ENCODE measurements at regions not wholly inside any gene's neighbourhood (a gene's known extent, or its start where the extent isn't known, plus 50 kb on each side); places are given as distances from the start of the nearest gene placed in this dataset.

DNA sequence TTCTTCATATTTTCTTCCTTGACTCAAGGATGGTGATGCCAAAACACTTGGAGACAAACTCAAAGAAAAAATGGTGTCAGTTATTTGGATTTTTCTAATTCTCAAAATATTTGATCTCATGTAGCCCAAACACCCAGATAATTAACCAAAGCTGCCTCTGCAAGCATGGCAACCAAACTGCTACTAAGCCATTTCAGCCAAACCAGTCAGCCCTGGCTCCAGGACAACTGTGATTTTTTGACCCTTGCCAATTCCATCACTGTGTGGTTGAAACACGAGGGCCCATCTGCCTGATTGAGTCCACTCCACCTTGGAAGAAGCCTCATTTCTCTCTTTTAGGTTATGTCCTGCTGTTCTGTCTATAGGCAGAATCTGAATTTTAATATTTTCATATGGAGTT is 277.4 kb downstream of the BLID start:
- H3K36me3 ChIP-seq = no peaks in the 10 kb centered on the region
- H3K4me1 ChIP-seq = no peaks in the 10 kb centered on the region
- TF ChIP-seq, protein P1, sequence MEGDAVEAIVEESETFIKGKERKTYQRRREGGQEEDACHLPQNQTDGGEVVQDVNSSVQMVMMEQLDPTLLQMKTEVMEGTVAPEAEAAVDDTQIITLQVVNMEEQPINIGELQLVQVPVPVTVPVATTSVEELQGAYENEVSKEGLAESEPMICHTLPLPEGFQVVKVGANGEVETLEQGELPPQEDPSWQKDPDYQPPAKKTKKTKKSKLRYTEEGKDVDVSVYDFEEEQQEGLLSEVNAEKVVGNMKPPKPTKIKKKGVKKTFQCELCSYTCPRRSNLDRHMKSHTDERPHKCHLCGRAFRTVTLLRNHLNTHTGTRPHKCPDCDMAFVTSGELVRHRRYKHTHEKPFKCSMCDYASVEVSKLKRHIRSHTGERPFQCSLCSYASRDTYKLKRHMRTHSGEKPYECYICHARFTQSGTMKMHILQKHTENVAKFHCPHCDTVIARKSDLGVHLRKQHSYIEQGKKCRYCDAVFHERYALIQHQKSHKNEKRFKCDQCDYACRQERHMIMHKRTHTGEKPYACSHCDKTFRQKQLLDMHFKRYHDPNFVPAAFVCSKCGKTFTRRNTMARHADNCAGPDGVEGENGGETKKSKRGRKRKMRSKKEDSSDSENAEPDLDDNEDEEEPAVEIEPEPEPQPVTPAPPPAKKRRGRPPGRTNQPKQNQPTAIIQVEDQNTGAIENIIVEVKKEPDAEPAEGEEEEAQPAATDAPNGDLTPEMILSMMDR (IDR thresholded peaks at IDR 0.05; ENCODE audit: low read depth, low read length) = no peak
- DNase-seq = no peak
- peaks cover 3% of the 10 kb centered on the region; the same call in 1 of the 2 replicates for H3K9me3 ChIP-seq
- H3K4me3 ChIP-seq (ENCODE audit: low read depth, low read length) = no peak overlapping the region
- H3K27me3 ChIP-seq = no peaks in the 10 kb centered on the region

DNA sequence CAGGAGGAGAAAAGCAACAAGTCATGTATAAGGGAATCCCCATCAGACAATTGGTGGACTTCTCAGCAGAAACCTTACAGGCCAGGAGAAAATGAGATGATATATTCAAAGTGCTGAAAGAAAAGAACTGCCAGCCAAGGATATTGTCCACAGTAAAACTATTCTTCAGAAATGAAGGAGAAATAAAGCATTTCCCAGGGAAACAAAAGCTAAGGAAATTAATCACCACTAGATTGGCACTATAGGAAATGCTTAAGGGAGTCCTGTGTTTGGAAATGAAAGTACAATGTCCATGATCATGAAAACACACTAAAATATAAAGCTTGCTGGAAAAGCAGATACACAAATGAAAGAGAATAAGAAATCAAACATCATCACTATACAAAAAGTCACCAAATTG is 282.0 kb downstream of the BLID start:
- Histone ChIP-seq H3K4me3 (ENCODE audit: low read depth, low read length) (no peak overlapping the region), H3K9me3 (peaks cover 3% of the 10 kb centered on the region; the same call in 1 of the 2 replicates), H3K4me1 (no peaks in the 10 kb centered on the region), H3K36me3 (no peaks in the 10 kb centered on the region), H3K27me3 (no peaks in the 10 kb centered on the region)
- TF ChIP-seq, protein P1 (IDR thresholded peaks at IDR 0.05; ENCODE audit: low read depth, low read length) = no peak
- no peak for DNase-seq

DNA sequence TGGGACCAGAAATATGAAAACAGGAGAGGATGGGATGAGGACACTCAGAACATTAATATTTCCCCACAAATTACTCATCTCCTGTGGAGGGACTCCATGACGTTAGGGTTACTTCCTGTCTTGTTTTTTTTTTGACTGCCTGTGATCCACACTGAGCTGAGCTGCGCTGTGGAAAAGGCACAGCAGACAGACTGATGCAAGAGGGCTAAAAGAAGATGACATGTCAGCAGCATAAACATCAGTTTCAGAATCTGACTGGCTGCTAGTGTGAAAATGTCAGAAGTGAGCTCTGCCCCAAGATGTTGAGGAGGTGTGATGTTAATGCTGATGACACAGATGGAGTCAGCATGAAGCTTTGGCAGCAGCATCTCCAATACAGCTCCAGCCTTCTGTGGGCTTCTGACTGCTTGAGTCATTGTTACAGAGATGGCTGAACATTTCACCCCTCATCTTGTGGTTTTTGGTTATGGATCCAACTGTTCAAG is 286.8 kb downstream of the BLID start:
- TF ChIP-seq, protein P1 (IDR thresholded peaks at IDR 0.05; ENCODE audit: low read depth, low read length) = no peak
- DNase-seq = no peak

DNA sequence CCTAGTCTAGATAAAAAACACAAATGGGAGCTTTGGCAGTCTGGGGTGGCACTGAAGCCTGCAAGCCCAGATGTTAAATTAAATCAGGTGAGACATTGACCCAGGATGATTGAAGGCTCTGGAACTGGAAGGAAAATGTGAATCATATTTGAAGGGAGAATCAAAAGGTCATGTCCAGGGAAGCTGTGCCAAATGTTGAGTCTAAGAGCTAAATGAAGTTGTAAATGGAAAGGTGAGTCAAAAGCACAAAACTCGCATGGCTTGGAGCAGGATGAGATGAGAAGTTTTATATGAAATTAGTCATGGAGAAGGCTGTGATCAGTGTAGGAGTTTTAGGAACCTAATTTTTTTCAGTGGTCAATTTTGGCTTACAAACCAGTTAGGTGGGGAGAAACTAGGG is 301.1 kb downstream of the BLID start:
- Histone ChIP-seq H3K27me3 (no peaks in the 10 kb centered on the region), H3K36me3 (no peaks in the 10 kb centered on the region), H3K4me3 (ENCODE audit: low read depth, low read length) (no peak overlapping the region), H3K4me1 (no peaks in the 10 kb centered on the region), H3K9me3 (no peaks in the 10 kb centered on the region)
- no peak for DNase-seq
- TF ChIP-seq, protein P1 (IDR thresholded peaks at IDR 0.05; ENCODE audit: low read depth, low read length) = no peak

More for the DNA sequence above, 286.8 kb downstream of the BLID start:
- H3K4me1 ChIP-seq = no peaks in the 10 kb centered on the region
- no peaks in the 10 kb centered on the region for H3K27me3 ChIP-seq
- no peak overlapping the region for H3K4me3 ChIP-seq (ENCODE audit: low read depth, low read length)
- H3K9me3 ChIP-seq = no peaks in the 10 kb centered on the region; the same call in 1 of the 2 replicates
- H3K36me3 ChIP-seq = no peaks in the 10 kb centered on the region

DNA sequence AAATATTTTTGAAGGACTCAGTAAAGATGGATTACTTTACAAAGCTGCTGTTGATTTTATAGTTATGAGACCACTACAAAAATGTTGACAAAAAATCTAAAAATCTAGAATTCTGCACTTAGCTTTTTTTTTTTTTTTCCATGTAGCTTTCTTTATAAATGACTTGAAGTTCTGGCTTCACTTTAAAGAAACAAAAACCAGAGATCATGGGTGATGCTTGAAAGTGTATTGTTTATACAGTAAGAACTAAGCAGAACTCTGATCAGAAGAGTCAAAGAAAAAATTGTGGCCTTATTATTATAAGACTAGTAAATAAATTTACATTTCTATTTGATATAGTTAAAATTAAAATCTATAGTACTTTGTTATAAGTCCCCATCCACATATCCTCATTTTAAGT is 301.7 kb downstream of the BLID start:
- Histone ChIP-seq H3K27me3 (no peaks in the 10 kb centered on the region), H3K4me3 (ENCODE audit: low read depth, low read length) (no peak overlapping the region), H3K36me3 (no peaks in the 10 kb centered on the region), H3K4me1 (no peaks in the 10 kb centered on the region), H3K9me3 (no peaks in the 10 kb centered on the region)
- no peak for DNase-seq
- TF ChIP-seq, protein P1 (IDR thresholded peaks at IDR 0.05; ENCODE audit: low read depth, low read length) = no peak

DNA sequence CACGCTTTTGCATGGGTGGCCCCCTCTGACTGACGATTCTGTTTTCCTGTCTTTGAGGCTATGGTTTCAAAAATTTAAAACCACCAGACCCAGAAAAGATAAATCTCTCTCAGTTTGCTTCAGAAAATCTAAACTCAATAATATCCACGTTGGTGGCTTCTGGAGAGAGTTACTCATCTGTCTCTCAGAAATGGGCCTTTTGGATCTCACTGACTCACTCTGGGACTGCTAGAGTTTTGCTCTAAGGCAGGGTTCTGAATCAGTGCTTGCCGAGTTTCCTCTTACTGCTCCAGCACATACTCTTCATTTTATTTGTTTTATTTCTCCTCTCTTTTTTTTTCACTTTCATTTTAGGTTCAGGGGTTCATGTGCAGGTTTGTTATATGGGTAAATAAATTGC is 305.7 kb downstream of the BLID start:
- Histone ChIP-seq H3K27me3 (no peaks in the 10 kb centered on the region), H3K36me3 (no peaks in the 10 kb centered on the region), H3K4me1 (no peaks in the 10 kb centered on the region), H3K4me3 (ENCODE audit: low read depth, low read length) (no peak overlapping the region), H3K9me3 (no peaks in the 10 kb centered on the region)
- TF ChIP-seq, protein P1 (IDR thresholded peaks at IDR 0.05; ENCODE audit: low read depth, low read length) = no peak
- no peak for DNase-seq
